OCI-LY3 (cell line): ENCODE measurements at regions not wholly inside any gene's neighbourhood (a gene's known extent, or its start where the extent isn't known, plus 50 kb on each side); places are given as distances from the start of the nearest gene placed in this dataset.

Experiments
- EZH2phosphoT487 ChIP-seq: fragments of 200-600 bp; shearing (Covaris generic); IDR thresholded peaks from 2 replicates; pipeline ENCODE4 v1.6.1; 2018; ENCODE audit warnings: antibody characterized with exemption, mixed run types, low read depth
- TF ChIP-seq, protein P1 (sequence below): fragments of 200-600, 300-600 bp; sonication (generic); IDR thresholded peaks from 2 replicates; pipeline ENCODE4 v1.5.1; 2014; ENCODE audit warnings: antibody characterized with exemption, low read length, low read depth

DNA sequence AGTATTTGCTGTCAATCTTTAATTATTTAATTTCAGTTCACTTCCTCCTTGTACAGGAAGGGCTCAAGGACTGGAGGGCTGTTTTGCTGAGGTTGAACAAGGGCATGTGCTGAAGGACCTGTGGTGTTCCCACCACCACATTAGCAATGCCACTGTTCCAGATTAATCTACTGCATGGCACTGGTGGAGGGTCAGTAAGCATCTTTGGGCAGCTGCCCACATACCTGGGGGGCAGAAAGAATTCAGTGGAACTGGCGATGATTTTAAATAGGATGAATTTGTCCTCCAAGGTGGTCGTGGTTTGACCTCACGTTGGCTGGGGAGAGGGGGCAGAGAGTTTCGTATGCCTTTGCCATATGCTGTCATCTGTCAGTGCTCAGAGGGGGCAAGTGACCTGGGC lies 244.8 kb downstream of the TLE3 start:
- TF ChIP-seq, protein P1, sequence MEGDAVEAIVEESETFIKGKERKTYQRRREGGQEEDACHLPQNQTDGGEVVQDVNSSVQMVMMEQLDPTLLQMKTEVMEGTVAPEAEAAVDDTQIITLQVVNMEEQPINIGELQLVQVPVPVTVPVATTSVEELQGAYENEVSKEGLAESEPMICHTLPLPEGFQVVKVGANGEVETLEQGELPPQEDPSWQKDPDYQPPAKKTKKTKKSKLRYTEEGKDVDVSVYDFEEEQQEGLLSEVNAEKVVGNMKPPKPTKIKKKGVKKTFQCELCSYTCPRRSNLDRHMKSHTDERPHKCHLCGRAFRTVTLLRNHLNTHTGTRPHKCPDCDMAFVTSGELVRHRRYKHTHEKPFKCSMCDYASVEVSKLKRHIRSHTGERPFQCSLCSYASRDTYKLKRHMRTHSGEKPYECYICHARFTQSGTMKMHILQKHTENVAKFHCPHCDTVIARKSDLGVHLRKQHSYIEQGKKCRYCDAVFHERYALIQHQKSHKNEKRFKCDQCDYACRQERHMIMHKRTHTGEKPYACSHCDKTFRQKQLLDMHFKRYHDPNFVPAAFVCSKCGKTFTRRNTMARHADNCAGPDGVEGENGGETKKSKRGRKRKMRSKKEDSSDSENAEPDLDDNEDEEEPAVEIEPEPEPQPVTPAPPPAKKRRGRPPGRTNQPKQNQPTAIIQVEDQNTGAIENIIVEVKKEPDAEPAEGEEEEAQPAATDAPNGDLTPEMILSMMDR = no peak
- no peak for TF ChIP-seq EZH2phosphoT487
